Activated CD8-positive, alpha-beta memory T cell treated with anti-CD3 and anti-CD28 coated beads, Interleukin-2, amount 50 U/mL, for 24 hours (primary cell): ENCODE measurements at regions not wholly inside any gene's neighbourhood (a gene's known extent, or its start where the extent isn't known, plus 50 kb on each side); places are given as distances from the start of the nearest gene placed in this dataset.

Experiments
- DNase-seq: peaks from one replicate; pipeline ENCODE4 v3.0.0-alpha.2; 2020; ENCODE audit errors: extremely low read depth

DNA sequence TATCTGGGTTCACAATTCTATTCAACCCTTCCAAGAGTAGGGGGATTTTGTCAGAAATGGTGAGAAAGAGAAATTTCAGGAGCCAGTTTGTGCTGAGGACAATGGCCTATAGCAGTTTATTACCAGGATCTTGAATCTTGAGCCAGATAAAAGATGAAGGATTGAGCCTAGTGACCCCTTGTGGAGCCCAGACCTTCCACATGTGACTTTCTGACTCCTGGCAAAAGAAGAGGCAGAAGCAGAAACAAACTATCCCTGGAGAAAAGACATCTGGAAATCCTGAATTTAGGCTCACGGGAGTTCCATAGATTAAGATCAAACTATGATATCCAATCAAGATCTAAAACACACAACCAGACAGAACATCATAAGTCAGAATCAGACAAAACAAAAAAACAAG is 60.9 kb upstream of the CHRM2 start:
- DNase-seq, result no peak

DNA sequence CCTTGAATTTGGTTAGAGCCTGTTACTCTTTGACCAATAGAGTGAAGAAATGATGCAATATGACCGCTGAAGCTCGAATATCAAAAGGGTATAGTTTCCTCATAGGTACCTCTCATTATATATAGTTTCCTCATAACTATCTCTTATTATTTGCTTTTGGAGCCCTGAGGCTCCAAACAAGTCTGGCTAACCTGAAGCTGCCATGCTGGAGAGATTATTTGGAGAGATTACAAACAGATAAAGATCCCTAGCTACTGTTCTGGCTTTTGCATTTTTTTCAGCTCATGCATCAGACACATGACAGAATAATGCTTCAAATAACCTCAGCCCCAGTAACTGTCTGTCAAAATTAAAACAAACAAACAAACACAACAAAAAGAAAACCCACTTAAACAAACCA is 65.4 kb upstream of the CHRM2 start:
- no peak for DNase-seq

DNA sequence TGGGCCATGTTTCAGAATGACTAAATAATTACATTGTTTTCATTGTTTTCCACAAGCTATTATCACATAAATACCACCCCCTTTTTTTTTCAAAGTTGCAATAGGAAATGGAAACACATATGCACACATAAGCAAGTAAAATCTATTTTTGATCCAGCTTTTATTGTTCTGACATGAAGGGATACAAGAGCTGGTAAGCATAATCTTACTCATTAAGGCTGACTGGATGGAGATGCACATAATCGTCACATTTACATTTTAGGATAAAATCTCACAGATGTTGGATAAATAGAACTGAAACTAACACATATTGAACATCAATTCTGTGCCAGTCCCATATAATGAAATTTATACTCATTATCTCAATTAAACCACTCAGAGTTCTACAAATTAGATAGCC is 84.5 kb upstream of the CHRM2 start:
- no peak for DNase-seq

GRCh38 chr7:136741941-136742340 is 126.5 kb upstream of the CHRM2 start:
- no peak for DNase-seq

GRCh38 chr7:136728945-136729344 is 139.5 kb upstream of the CHRM2 start:
- no peak for DNase-seq

GRCh38 chr7:136726460-136726859 is 142.0 kb upstream of the CHRM2 start:
- DNase-seq, result no peak

DNA sequence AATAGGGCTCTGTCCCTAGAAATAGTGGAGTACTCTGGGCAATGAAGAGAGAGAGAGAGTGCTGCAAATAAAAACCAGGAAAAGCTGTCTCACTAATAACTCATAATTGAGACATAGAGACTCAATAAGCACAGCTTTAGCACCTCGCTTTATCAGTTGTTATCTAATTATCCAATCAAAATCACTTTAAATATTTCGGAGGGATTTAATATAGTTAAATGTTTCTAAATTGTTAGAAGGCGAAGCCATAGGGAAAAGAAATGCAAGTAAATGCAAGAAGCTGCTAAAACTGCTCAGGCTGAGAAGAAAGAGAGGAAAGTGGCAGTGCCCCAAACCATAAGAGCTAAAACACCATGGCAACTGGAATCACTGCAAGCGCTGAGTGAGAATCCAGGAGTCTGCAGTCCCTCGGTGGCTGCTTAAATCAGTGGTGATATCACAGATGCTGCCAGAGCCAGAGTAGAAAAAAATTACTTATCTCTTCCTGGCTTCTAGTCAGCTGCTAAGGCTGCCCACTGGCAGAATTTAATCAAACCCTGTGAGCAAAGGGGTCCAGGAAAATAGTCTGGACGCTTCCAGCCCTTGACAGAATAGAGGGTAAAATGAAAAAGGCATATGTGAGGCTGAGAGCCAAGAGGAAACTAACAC is 150.4 kb upstream of the CHRM2 start:
- DNase-seq, result no peak

GRCh38 chr7:136714062-136714461 is 154.4 kb upstream of the CHRM2 start:
- DNase-seq, result no peak

- DNase-seq, result no peak
Observed at GRCh38 chr7:136710751-136711150, 157.7 kb upstream of the CHRM2 start.

DNA sequence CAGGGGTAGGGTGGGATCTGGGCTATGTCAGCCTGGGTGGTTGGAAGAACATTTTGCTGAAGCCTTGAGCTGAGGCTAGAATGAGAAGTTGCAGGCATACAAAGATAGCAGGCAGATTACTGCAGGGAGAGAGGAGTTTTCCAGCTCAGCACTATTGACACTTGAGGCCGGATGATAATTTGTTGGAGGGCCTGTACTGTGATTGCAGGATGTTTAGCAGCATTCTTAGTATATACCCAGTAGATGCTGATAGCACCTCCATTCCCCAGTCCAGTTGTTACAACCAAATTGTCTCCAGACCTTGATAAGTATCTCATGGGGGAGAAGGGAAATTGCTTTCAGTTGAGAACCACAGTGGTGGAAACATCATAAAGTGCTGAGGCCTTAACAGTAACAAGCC is 158.6 kb upstream of the CHRM2 start:
- no peak for DNase-seq

GRCh38 chr7:136702913-136703312 is 165.5 kb upstream of the CHRM2 start:
- no peak for DNase-seq

GRCh38 chr7:136698977-136699376 is 169.5 kb upstream of the CHRM2 start:
- DNase-seq, result no peak

- DNase-seq, result no peak
Observed at GRCh38 chr7:136698231-136698630, 170.2 kb upstream of the CHRM2 start.

DNA sequence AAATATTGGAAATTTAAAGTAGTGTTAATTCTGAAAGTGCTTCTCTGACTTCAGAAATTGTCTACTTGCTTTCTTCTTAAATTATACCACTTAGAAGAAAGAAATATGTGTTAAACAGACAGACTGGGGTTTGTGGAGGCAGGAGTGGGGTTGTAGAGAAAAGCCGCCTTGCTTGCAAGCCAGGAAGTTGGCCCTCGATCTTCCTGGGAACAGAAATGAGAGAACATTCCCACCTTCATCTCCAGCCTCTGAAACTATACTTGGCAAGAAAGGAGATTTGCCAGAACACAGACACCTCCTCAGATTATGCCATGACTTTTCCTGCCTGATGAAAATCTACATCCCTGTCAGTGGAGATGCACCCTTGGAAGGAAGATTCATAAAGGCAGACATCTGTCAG is 171.2 kb upstream of the CHRM2 start:
- no peak for DNase-seq

- no peak for DNase-seq
Observed at GRCh38 chr7:136693166-136694119, 175.0 kb upstream of the CHRM2 start.

- DNase-seq, result no peak
Observed at GRCh38 chr7:136692221-136692620, 176.2 kb upstream of the CHRM2 start.

GRCh38 chr7:136688601-136689000 is 179.9 kb upstream of the CHRM2 start:
- no peak for DNase-seq

- no peak for DNase-seq
Observed at GRCh38 chr7:136687693-136688322, 180.6 kb upstream of the CHRM2 start.

DNA sequence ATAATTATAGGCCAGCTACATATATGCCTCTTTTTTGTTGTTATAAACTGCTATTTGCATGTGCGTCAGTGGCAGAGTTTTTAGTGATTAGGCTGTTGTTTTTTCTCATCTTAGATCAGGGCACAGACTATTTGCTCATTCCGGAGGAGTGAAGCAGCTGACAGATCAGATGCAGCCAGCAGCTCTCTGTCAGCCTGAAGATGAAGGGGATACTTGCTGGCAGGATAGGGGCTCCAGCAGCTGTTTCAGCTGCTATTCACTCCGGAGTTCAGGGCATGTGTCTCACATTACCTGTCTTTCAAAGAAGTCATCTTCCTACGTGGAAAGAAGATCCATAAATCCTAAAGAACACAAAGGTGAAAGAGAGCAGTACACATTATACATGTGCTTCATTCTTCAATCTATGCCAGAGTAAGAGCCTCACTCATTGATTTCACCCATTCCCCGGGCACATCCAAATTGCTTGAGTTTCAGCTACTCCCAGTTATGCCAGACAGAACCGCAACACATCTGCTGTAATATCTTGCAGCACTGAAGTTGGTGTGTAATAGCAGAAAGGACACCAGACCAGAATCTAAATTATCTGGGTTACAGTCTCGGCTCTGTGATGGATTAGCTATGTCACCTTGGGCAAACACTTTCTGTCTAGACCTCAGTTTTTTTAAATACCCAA is 182.8 kb upstream of the CHRM2 start:
- DNase-seq, result no peak

DNA sequence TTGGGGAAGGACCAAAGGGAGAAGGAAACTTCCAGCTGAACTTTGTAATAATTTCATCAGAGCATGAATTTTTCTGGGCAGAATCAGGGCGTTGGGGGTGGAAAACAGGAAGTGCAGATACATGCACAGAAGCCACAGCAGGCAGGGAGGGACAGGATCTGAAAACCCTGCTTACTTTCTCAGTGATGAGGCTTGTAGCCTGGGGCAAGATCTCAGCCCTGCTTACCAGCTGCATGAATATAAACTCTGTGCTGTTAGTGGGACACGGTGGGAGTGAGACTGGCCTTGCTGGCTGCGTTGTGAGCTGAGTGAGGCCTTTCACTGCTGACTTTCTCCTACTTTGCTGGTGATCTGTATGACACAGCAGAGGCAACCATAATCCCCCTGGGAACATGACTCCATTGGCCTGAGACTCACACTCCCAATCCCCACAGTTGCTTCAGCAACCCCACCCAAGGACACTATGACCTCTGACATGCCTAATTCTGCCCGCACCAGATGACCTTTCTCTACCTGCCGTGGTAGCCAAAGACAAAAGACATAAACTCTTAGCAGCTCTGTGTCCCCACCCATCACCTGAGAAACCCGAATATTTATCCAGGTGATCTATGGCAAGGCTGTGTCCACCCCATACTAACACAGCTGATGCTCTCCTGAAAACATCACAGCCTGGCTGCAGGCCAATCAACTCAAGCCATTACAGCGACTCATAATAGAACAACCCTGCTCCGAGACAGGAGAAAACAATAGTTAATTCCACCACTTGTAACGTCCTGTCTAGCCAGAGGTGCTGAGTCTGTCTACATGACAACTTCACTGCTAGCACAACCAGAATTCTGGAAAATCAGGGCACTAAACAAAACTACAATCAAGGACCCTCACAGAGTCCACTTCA is 190.7 kb upstream of the CHRM2 start:
- DNase-seq, result no peak

- no peak for DNase-seq
Observed at GRCh38 chr7:136667584-136667983, 200.9 kb upstream of the CHRM2 start.
